ENCODE measurements at regions not wholly inside any gene's neighbourhood (a gene's known extent, or its start where the extent isn't known, plus 50 kb on each side); places are given as distances from the start of the nearest gene placed in this dataset.
"Not testable (repeated sequence)": the region's sequence is repeated elsewhere in the genome, so short reads cannot be mapped to it uniquely, and the experiment has no call there.

DNA sequence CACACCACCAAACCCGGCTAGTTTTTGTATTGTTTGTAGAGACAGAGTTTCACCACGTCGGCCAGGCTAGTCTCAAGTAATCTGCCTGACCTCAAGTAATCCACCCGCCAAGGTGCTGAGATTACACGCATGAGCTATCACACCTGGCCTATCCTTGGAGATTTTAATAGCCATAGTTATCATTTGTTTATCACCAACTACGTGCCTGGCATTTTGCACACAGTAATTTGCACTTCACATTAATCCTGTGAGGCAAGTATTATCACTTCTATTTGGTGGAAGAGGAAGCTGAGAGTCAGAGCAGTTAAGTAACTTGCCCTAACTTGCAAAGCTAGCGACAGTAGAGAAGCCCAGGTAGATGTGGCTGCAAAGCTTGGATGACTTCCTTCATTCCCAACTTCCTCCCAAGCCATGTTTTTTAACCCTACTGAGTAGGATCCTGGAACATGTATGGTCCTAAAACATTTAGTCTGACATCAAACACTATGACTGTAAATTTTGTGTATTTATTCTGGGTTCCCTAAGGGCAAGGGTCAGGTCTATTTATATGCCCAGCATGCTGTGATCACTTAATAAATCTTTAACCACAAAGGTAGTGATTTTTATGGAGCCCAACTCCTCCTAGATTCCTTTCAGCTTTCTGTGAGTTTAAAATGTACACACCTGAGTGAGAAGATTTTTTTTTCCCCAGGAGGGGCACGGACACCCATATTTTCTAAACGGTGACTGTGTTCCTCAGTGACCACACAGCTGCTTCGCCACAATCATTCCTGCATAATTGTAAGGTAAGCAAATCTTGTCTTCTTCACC, 100.2 kb upstream of the RAI14 start:
- intact Hi-C loops (cut with DNase I) = no loop called here
- DNase-seq (ENCODE audit: low spot score) = no peak

DNA sequence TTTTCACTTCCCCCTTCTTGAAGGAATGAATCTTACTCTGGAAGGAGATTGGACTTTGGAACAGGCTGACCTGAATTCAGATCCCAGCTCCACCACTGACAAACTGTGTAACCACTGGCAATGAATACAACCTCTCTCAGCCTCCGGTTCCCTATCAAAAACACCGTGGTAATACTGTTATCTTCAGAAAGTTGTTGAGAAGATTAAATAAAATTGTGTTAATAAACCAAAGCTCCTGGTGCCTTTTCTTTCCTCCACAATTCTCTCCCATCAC, 99.7 kb upstream of the RAI14 start:
- intact Hi-C loops (cut with DNase I) = no loop called here
- DNase-seq (ENCODE audit: low spot score) = no peak

DNA sequence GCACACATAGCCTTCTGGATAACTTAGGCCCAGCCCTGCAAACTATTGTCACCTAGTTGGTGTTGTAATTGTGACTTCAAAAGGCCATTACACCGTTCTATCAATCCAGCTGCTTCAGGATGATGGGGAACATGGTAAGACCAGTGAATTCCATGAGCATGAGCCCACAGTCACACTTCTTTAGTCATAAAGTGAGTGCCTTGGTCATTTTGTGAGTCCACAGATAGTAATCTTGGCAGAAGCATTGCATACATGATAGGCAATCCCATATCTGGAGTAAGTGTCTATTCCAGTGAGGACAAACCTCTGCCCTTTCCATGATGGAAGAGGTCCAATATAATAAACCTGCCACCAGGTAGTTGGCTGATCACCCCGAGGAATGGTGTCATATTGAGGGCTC, 94.5 kb upstream of the RAI14 start:
- DNase-seq (ENCODE audit: low spot score); intact Hi-C loops (cut with DNase I): not testable (repeated sequence)

DNA sequence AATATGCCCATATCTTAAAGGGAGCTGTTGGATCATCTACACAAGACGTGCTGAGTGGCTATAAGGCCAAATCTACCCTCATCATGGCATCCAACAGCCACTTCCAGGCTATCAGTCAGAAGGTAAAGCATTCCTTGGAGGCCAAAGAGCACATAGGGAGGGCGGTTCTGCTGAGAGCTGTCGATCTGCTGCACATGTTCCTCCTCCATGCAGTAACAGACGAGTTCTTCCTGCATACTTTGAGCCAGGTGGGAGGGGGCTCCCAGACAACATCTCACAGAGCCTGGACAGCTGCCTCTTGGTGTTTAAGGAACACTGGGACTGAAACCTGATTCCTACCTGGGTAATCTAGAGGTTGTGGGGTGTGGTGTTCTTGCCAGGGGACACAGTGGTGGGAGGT, 93.3 kb upstream of the RAI14 start:
- DNase-seq (ENCODE audit: low spot score) = no peak
- intact Hi-C loops (cut with DNase I) = no loop called here

DNA sequence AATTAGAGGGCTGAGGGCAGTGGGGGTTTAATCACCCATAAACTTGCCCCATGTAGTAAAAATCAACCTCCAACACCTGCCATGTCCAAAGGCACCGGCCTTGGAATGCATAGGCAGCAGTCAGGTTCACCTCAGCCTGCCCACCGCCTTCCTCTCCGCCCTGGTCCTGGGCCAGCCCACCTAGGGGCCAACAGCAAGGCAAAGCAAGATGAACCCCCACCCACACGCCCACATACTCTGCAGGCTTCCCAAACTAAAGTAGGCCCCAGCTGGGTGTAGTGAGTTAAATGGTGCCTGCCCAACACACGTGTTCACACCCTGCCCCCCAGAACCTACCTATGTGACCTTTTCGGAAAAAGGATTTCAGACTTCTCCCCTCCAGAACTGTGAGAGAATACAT, 92.9 kb upstream of the RAI14 start:
- intact Hi-C loops (cut with DNase I) = no loop called here
- no peak for DNase-seq (ENCODE audit: low spot score)

DNA sequence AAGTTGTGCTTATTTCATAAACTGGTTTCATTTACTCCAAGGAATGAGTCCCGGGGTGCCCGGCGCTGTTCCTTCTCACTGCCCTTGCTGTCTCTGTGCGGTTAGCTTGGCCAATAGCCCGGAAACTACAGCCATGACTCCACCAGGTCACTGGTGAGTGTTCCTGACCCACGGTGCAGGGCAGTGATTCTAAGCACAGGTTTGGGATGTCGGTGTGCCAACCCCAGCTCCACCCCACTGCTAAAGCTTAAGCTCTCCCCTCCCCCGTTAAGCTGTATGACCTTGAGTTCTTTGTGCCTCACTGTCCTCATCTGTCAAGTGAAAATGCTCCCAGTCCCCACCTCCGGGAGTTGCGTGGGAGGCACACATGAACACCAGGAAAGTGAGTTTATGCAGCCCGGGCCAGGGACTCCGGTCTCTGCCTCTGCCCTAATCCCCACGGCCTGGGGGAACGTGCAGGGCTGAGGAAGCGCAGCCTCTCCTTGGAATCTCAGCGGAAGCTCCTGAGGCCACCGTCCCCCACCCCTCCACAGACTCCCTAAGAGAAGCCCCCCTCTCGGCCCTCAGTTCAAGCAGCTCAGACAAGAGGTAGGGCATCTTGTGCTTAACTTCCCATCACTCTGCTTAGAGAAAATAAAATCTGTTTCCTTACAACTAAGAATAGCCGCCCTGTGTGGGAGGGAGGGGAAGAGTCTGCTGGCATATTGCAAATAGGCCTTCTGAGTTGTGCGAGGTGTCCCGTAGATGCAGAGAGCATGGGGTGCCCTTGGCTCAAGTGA, 92.0 kb upstream of the RAI14 start:
- DNase-seq (ENCODE audit: low spot score) = no peak

DNA sequence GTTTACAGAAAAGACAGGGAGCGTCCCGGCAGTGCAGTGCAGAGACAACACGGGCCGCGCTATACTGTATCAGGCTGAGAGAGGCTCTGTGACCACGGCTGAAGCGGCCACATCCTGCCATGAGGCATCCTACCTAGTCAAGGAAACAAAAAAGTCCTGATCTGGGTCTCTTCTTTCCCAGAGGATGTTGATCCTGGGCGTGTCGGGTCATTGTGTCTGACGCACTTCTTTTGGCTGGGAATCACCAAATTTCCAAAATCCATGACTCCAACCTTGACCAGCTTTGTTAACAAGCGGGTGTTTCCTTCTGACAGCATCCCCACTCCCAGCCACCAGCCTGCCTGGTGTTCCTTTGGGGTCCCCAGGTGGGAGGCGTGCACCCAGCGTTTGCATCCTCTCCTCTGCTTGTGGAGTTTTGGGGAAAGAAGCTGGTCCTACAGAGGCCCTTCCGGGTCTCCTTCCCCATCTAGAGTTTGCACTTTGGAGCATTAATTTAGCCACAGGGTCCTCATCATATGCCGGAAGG, 91.4 kb upstream of the RAI14 start:
- no peak for DNase-seq (ENCODE audit: low spot score)
- intact Hi-C loops (cut with DNase I) = no loop called here

More for the DNA sequence above, 92.0 kb upstream of the RAI14 start:
- intact Hi-C loops (cut with DNase I) = no loop called here

DNA sequence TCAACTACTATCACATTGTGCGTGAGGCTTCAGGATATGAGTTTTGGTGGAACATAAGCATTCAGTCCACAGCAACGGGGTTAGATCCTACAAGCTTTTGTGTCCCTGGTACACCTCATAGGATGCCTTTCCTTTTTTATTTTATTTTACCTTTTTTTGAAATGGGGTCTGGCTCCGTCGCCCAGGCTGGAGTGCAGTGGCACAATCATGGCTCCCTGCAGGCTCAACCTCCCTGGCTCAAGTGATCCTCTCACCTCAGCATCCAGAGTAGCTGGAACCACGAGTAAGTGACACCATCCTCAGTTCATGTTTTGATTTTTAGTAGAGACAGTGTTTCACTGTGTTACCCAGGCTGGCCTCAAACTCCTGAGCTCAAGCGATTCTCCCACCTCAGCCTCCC, 86.0 kb upstream of the RAI14 start:
- DNase-seq (ENCODE audit: low spot score) = no peak
- intact Hi-C loops (cut with DNase I) = no loop called here

DNA sequence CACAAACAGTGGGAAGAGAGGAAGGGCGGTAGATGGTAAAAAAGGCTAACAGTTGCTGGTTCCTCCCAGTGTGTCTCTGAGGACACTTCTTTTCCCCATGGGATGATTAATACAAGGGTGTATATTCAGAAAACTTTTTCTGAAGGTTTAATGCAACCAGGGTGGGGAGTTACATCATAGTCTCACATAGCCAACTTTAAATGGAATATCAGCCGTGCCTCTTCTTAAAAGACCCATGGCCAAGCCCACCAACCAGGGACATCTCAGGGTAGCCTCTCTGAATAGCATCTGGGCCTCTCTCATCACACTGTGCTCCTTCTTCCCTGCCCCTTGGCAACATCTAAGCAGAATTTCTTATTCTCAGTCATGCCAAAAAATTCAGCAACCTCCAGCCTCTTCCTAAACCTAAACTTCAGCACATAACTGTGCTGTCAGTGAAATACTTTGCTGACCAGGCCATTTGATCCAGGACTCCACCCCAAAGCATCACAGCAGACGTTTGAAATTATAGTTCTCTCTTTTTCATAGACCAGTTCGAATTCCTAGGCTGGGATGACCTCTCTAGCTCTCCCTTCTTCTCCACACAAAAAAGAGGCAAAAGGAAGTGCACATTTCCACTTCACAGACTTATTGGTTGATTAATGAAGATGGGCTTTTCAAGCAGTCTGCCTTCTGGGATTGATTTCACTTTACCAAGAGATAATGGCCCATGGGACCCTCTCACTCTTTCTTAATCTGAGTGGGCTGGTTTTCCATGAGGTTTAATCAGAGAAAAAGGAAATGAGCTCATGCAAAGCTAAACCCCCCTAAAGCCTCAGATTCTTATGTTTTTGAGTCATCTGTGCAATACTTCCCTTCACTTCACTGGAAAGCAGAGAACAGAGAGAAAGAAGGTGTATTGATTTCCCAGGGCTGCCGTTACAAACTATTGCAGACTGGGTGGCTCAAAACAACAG, 85.1 kb upstream of the RAI14 start:
- intact Hi-C loops (cut with DNase I) = no loop called here

DNA sequence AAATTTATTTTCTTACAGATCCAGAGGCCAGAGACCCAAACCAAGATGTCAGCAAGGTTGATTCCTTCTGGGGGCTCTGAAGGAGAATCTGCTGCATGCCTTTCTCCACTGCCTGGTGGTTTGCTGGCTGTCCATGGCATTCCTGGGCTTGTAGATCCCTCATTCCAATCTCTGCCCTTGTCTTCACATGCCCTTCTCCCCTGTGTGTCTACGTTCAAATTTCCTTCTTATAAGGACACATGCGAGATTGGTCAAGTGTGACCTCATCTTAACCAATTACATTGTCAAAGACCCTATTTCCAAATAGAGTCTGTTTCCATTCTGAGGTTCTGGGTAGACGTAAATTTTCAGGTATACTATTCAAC, 84.5 kb upstream of the RAI14 start:
- DNase-seq (ENCODE audit: low spot score) = no peak
- intact Hi-C loops (cut with DNase I) = no loop called here

More for the DNA sequence above, 85.1 kb upstream of the RAI14 start:
- no peak for DNase-seq (ENCODE audit: low spot score)

DNA sequence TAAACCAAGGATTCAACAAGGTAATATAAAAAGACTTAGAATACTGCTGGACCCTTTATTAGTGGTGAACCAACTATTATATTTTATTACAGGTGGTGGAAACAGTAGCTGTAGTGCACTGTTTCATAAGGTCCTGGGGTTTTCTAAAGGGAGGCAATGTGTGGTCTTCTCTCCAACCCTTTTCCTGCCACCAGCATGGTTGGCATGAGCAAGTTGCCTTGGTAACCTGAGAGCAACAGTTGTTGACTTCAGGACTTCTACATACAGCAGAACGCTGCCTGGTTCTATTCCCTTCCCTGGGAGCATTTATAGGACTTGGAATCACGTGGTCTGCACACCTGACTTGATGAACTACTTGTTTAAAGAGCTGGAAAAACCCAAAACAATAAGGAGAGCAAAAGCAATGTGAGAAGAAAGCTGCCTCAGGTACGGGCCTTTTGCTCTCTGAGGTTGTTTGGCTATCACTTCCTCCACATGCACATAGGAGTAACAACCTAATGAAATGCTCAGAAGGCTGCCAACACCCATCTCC, 81.1 kb upstream of the RAI14 start:
- DNase-seq (ENCODE audit: low spot score) = no peak
- intact Hi-C loops (cut with DNase I) = no loop called here

DNA sequence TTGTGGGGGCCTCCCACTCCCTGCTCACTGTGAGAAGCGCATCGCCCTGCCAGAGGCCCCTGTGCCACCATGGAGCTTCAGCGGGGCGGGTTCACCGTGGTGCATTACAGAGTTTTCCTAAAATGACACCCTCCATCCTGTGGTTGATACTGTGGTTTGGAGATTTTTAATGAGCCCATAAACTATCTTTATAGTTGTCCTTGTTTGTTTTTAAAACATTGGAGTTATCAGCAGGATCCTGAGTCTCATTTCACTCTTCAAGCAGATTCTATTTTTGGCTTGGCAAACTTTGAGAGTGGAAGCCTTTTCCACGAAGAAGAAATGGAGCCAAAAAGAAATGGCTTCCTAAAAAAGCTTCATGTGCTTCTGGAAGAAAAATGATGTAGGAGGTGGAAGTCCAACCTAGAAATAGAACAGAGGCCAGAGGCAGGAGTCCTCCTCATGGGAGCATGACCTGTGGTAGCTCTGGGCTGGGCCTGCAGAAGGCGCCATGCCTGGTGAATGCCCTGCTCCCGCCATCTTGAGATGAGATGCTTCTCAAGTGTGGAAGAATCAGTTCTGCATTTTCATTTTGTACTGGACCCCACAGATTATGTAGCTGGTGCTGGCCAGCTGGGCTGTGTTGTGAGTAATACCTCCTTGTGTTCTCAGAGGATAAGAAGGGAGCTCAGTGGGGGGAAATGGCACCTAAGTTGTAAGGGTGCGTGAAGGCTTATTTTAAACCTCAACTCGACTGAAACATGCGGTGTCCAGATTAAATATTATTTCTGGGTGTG, 79.0 kb upstream of the RAI14 start:
- intact Hi-C loops (cut with DNase I) = no loop called here

DNA sequence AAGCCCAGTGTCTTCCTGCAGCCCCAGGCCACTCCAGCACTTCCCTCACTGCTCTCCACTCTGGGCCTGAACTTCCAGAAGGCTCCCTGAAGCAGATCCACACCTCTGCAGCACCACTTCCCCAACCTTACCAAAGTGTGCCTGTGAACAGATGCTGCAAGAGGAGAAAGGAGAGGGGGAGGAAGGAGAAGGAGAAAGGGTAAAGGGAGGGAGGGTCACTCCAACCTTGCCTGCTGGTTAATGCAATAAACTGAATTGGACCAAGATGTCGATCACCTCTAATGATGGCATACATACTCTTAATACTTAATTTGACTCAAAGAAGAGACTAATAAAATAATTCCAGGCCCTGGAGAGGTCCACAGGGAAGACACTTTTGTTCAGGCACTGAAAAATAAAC, 77.2 kb upstream of the RAI14 start:
- no peak for DNase-seq (ENCODE audit: low spot score)
- intact Hi-C loops (cut with DNase I) = no loop called here

More for the DNA sequence above, 79.0 kb upstream of the RAI14 start:
- DNase-seq (ENCODE audit: low spot score) = no peak

DNA sequence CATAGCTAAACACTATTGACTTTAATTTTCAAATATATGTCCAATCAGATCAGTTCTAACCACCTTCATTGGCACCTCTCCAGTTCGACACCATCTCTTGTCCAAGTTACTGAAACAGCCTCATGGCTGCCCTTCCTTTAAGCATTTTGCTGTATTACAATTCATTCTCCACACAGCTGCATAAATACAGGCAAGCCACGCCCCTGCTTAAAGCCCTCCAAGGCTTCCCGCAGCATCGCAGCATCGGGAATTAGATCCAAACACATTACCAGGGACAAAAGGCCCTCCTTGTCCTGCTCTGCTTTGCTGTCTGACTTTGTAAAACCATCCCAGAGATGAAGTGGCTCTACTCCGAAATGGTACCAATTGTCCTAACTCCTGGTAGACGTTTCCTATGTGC, 75.1 kb upstream of the RAI14 start:
- intact Hi-C loops (cut with DNase I) = no loop called here
- DNase-seq (ENCODE audit: low spot score) = no peak

DNA sequence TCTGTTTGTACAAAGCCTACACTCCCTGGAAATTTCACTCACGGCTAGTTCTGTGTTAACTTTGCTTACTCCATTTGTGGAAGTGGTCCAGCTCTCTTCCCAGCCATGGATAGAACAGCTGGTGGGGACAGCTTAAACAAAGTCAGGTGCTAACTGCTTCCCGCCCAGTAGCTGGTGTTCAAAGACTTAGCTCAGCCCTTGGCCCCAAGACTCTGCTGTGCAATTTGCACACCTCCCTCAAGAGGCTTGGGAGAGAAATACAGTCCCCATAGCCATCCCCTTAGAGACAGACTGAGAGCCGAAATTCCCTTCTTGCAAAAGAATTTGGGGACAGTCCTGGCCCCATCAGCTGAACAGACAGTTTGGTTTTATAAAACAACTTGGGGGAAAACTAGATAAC, 73.8 kb upstream of the RAI14 start:
- DNase-seq (ENCODE audit: low spot score) = no peak
- intact Hi-C loops (cut with DNase I) = no loop called here

DNA sequence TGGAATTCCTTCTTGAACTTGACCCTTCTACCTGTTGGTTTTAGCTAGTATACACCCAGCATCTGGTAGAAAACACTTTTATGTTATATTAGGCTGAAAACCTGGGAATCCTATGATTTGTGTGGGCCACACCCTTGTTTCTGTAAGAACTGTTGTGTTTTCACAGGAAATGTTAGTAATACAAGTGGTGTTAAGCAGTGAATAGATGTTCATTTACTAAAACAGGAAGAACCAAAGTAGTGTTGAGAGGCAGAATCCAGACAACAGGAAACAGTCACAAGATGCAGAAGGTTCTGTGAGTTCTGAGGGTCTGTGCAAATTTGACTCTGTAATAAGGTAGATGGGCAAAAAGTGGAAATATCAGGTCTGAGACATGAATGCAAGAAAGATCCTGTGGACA, 73.0 kb upstream of the RAI14 start:
- intact Hi-C loops (cut with DNase I) = no loop called here
- DNase-seq (ENCODE audit: low spot score) = no peak

DNA sequence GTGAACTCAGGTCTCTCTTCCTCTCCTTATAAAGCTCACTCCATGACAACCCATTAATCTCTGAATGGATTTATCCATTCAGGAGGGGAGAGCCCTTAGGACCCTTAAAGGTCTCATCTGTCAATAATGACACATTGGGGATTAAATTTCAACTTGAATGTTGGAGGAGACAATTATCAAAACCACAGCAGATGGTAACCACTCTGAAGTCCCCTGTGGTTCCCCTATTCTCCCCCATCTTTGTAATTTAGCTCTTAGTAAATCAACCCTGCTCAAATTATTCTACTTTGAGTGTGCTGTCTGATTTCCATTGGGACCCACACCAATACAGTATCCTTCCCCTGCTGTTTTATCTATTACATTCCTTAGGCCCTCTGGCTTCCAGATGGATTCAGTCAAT, 72.0 kb upstream of the RAI14 start:
- DNase-seq (ENCODE audit: low spot score) = no peak
- intact Hi-C loops (cut with DNase I) = no loop called here

DNA sequence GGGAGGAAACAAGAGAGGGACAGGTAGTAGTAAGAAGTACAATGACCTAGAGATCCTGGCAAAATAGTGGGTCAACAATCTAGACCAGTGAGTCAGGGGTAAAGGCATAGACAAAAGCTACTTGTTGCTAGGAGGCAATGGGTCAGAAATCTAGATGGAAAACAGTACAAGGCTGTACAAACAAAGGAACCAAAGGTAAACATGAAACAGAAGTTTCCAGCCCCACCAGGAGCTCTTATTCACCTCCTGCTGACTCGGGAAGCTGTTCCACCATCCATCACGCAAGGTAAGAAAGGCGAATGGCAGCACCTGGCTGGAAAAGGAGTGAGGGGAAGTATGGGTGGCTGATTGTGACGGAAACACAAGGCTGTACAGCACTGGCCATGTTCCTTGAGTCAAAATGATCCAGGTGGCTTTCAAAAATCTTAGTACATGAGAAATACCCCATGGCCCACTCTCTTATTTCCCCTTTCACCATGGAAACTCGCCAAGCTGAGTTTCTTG, 70.5 kb upstream of the RAI14 start:
- no peak for DNase-seq (ENCODE audit: low spot score)
- intact Hi-C loops (cut with DNase I) = no loop called here

All from posterior vena cava (tissue), 2 donors.